Colonic mucosa (tissue), 4 donors: ENCODE measurements at regions not wholly inside any gene's neighbourhood (a gene's known extent, or its start where the extent isn't known, plus 50 kb on each side); places are given as distances from the start of the nearest gene placed in this dataset.

Experiments used
- DNase-seq: peaks from one replicate; pipeline ENCODE4 v3.0.0-alpha.2; 2020
- H3K27ac ChIP-seq: fragments of 200-600 bp; one replicate; pipeline ENCODE4 v1.8.0; 2021
- H3K27me3 ChIP-seq: fragments of 200-600 bp; one replicate; pipeline ENCODE4 v1.8.0; 2021
- H3K36me3 ChIP-seq: fragments of 200-600 bp; one replicate; pipeline ENCODE4 v1.8.0; 2021
- H3K4me1 ChIP-seq: fragments of 200-600 bp; one replicate; pipeline ENCODE4 v1.8.0; 2021; ENCODE audit warnings: mild to moderate bottlenecking
- H3K4me3 ChIP-seq: fragments of 200-600 bp; one replicate; pipeline ENCODE4 v1.8.0; 2021
- H3K9ac ChIP-seq, 2 donors: one replicate each; pipeline ENCODE4 v1.7.0; 2013; ENCODE audit warnings: control low read depth in 2 of 2, low read depth in 2 of 2, low read length in 2 of 2
- H3K9me3 ChIP-seq: fragments of 200-600 bp; one replicate; pipeline ENCODE4 v1.8.0; 2021
- CTCF ChIP-seq: fragments of 200-600 bp; IDR thresholded peaks from one replicate; pipeline ENCODE4 v1.8.0; 2022; ENCODE audit warnings: antibody characterized with exemption, mild to moderate bottlenecking
- intact Hi-C: fragments of 100-400 bp; cut with DNase I; formaldehyde crosslinking; loops from one replicate; pipeline ENCODE4 v1.14.1; 2022
- donor health status: healthy.
- donor health status: DM: no; HTN: no; CAD: no.
- donor health status: DM: no; HTN: no; CAD: no.

- intact Hi-C loops, result no loop called here
- no peak overlapping the region for H3K27ac ChIP-seq
- H3K4me1 ChIP-seq, result no peaks in the 10 kb centered on the region
- no peak overlapping the region for H3K9ac ChIP-seq
- TF ChIP-seq CTCF, result no peak
- no peaks in the 10 kb centered on the region for H3K9me3 ChIP-seq
- DNase-seq, result no peak
- H3K36me3 ChIP-seq, result no peaks in the 10 kb centered on the region
- H3K27me3 ChIP-seq, result no peaks in the 10 kb centered on the region
- H3K4me3 ChIP-seq, result no peak overlapping the region
These were observed 360.4 kb upstream of the KCNH7 start for GRCh38 chr2:163198972-163199371.

- no peak overlapping the region for H3K27ac ChIP-seq
- H3K4me1 ChIP-seq, result no peaks in the 10 kb centered on the region
- H3K27me3 ChIP-seq, result no peaks in the 10 kb centered on the region
- no peak overlapping the region for H3K9ac ChIP-seq
- H3K9me3 ChIP-seq, result no peaks in the 10 kb centered on the region
- no peak for DNase-seq
- TF ChIP-seq CTCF, result no peak
- H3K4me3 ChIP-seq, result no peak overlapping the region
- intact Hi-C loops, result no loop called here
- H3K36me3 ChIP-seq, result no peaks in the 10 kb centered on the region
These were observed 359.4 kb upstream of the KCNH7 start for GRCh38 chr2:163198007-163198406.

GRCh38 chr2:163191372-163191771, 352.8 kb upstream of the KCNH7 start:
- H3K36me3 ChIP-seq, result no peaks in the 10 kb centered on the region
- peak; percentile 41 for TF ChIP-seq CTCF
- no peak overlapping the region for H3K4me3 ChIP-seq
- H3K9me3 ChIP-seq, result no peaks in the 10 kb centered on the region
- H3K27ac ChIP-seq, result no peak overlapping the region
- intact Hi-C loops, result no loop called here
- no peaks in the 10 kb centered on the region for H3K4me1 ChIP-seq
- no peak overlapping the region for H3K9ac ChIP-seq
- no peaks in the 10 kb centered on the region for H3K27me3 ChIP-seq
- DNase-seq, result no peak

- no peak overlapping the region for H3K4me3 ChIP-seq
- no peak overlapping the region for H3K27ac ChIP-seq
- no peaks in the 10 kb centered on the region for H3K9me3 ChIP-seq
- intact Hi-C loops, result no loop called here
- no peaks in the 10 kb centered on the region for H3K27me3 ChIP-seq
- DNase-seq, result no peak
- no peak for TF ChIP-seq CTCF
- H3K36me3 ChIP-seq, result no peaks in the 10 kb centered on the region
- no peaks in the 10 kb centered on the region for H3K4me1 ChIP-seq
- H3K9ac ChIP-seq, result no peak overlapping the region
These were observed 349.6 kb upstream of the KCNH7 start for GRCh38 chr2:163187995-163188655.

GRCh38 chr2:163187119-163187518, 348.6 kb upstream of the KCNH7 start:
- no peak for DNase-seq
- Histone ChIP-seq H3K4me3 (no peak overlapping the region), H3K27me3 (no peaks in the 10 kb centered on the region), H3K36me3 (no peaks in the 10 kb centered on the region), H3K4me1 (no peaks in the 10 kb centered on the region), H3K27ac (no peak overlapping the region), H3K9me3 (no peaks in the 10 kb centered on the region), H3K9ac (no peak overlapping the region)
- TF ChIP-seq CTCF, result no peak
- intact Hi-C loops, result no loop called here
